ENCODE measurements at regions not wholly inside any gene's neighbourhood (a gene's known extent, or its start where the extent isn't known, plus 50 kb on each side); places are given as distances from the start of the nearest gene placed in this dataset.

DNA sequence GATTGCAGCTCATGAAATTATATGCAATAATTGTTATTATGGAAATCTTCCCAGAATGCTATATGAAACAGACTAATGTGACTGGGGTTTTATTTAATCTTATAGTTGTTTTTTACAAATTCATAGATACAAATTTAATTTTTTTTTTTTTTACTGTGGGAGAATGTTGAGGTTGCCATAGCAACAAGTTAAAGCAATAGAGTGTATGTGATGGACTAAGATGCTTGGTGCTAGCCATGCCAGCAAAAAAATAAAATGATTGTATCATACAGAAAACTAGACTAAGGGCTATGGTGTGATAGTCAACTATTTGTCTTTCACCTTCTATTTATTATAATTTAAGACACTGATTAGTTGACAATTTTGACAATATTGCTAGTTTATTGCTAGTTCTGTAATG lies 163.2 kb upstream of the BLID start:
- Histone ChIP-seq H3K27ac (no peak overlapping the region), H3K9me3 (no peaks in the 10 kb centered on the region), H3K4me3 (no peak overlapping the region), H3K36me3 (no peaks in the 10 kb centered on the region), H3K27me3 (no peaks in the 10 kb centered on the region), H3K4me1 (no peaks in the 10 kb centered on the region)
- intact Hi-C loops (cut with DNase I), result no loop called here
- TF ChIP-seq POLR2A (IDR thresholded peaks at IDR 0.05), result no peak
- TF ChIP-seq CTCF (IDR thresholded peaks at IDR 0.05), result no peak
- DNase-seq, result no peak

DNA sequence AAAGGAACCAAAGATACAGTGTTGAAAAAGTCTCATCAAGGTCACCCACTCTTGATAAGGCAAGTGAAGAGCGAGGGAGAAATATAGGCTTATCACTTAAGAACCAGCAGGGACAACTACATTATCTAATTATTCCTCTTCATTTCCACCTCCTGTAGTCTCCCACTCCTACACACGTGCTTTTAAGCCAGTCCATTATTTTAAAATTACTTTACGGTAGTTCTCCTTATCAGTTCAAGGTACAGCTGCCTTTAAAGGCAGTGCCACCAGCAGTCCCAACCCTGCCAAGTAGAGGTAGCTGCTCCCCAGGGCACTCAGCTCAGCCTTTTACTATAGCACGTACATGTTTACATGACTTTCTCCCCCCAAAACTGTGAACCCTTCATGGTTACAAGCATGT lies 161.5 kb upstream of the BLID start:
- H3K4me3 ChIP-seq, result no peak overlapping the region
- TF ChIP-seq CTCF (IDR thresholded peaks at IDR 0.05), result no peak
- TF ChIP-seq POLR2A (IDR thresholded peaks at IDR 0.05), result no peak
- no peak for DNase-seq
- H3K27me3 ChIP-seq, result no peaks in the 10 kb centered on the region
- WGBS, 2 donors, result 60 to 74% methylated on average over 4 of the region's 4 CpGs
- H3K4me1 ChIP-seq, result no peaks in the 10 kb centered on the region
- H3K27ac ChIP-seq, result no peak overlapping the region
- no peaks in the 10 kb centered on the region for H3K36me3 ChIP-seq
- no peaks in the 10 kb centered on the region for H3K9me3 ChIP-seq
- intact Hi-C loops (cut with DNase I), result no loop called here

GRCh38 chr11:122276221-122276620 lies 160.2 kb upstream of the BLID start:
- DNase-seq, result no peak
- Histone ChIP-seq H3K36me3 (no peaks in the 10 kb centered on the region), H3K9me3 (no peaks in the 10 kb centered on the region), H3K27ac (no peak overlapping the region), H3K4me3 (no peak overlapping the region), H3K4me1 (no peaks in the 10 kb centered on the region), H3K27me3 (no peaks in the 10 kb centered on the region)
- no peak for TF ChIP-seq CTCF (IDR thresholded peaks at IDR 0.05)
- no peak for TF ChIP-seq POLR2A (IDR thresholded peaks at IDR 0.05)
- WGBS, 2 donors, result 83 to 86% methylated on average over 1 of the region's 1 CpG
- intact Hi-C loops (cut with DNase I), result no loop called here

GRCh38 chr11:122275508-122275907 lies 159.5 kb upstream of the BLID start:
- Histone ChIP-seq H3K36me3 (no peaks in the 10 kb centered on the region), H3K27ac (no peak overlapping the region), H3K27me3 (no peaks in the 10 kb centered on the region), H3K9me3 (no peaks in the 10 kb centered on the region), H3K4me1 (no peaks in the 10 kb centered on the region), H3K4me3 (no peak overlapping the region)
- WGBS, 2 donors, result 60 to 65% methylated on average over 4 of the region's 4 CpGs
- TF ChIP-seq POLR2A (IDR thresholded peaks at IDR 0.05) (no peak), CTCF (IDR thresholded peaks at IDR 0.05) (no peak)
- DNase-seq, result no peak
- intact Hi-C loops (cut with DNase I), result no loop called here

DNA sequence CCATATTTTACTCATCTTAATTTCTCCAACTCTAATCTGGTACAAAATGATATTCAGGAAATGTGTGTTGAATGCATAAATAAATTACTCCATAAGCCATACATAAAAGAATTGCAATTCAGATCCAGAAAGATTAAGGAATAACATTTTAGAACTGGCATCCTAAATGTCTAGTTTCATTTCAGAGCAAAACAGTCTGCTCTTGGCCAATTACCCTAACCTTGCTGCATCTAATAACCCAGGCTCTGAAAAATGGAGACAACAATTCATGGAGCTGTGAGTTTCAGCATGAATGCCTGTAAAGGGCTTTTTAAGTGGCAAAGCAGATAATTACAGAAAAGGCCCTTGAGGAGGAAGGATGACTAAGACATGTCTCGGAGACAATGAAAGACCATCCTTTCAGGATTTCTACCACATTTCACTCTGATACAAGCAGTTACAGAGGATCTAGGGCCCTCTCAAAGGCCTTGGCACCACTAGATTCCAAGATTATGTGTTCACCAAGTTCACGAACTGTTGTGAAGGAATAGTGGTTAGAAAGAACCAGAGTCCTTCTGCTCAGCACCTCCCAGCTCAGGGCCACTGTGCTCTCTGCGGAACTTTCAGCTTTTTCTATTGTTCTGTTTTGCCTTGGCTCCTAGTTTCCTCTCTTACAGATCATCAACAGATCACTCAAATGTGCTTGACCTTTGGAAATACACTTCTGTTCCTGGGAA lies 157.6 kb upstream of the BLID start:
- Histone ChIP-seq H3K4me1 (no peaks in the 10 kb centered on the region), H3K36me3 (no peaks in the 10 kb centered on the region), H3K4me3 (no peak overlapping the region), H3K9me3 (no peaks in the 10 kb centered on the region), H3K27me3 (no peaks in the 10 kb centered on the region), H3K27ac (no peak overlapping the region)
- WGBS, 2 donors, result 63 to 76% methylated on average over 3 of the region's 3 CpGs
- no peak for DNase-seq
- TF ChIP-seq CTCF (IDR thresholded peaks at IDR 0.05), result no peak
- TF ChIP-seq POLR2A (IDR thresholded peaks at IDR 0.05), result no peak
- intact Hi-C loops (cut with DNase I), result no loop called here
